ENCODE measurements at regions not wholly inside any gene's neighbourhood (a gene's known extent, or its start where the extent isn't known, plus 50 kb on each side); places are given as distances from the start of the nearest gene placed in this dataset.

- peak overlapping the region; percentile 34 for H3K4me3 ChIP-seq (ENCODE audit: low read depth, low read length)
Measured at GRCh38 chr3:27533718-27534573, 49.8 kb upstream of the SLC4A7 start.

More at GRCh38 chr3:27533718-27534573, 49.8 kb upstream of the SLC4A7 start:
- Histone ChIP-seq H3K27me3 (ENCODE audit: control insufficient read depth, insufficient read depth, low read length) (no peaks in the 10 kb centered on the region), H3K9ac (ENCODE audit: low read length) (peak overlapping the region; percentile 68), H3K4me1 (ENCODE audit: control insufficient read depth, insufficient read depth, low read length) (peaks cover 53% of the 10 kb centered on the region), H3K36me3 (ENCODE audit: control insufficient read depth, insufficient read depth, low read length) (no peaks in the 10 kb centered on the region), H3K9me3 (ENCODE audit: control insufficient read depth, insufficient read depth, low read depth, low read length) (no peaks in the 10 kb centered on the region), H3K27ac (ENCODE audit: low read depth, low read length) (peak overlapping the region; percentile 93)

Measured in HUES6 (cell line).